Osteoblast (primary cell): ENCODE measurements at regions not wholly inside any gene's neighbourhood (a gene's known extent, or its start where the extent isn't known, plus 50 kb on each side); places are given as distances from the start of the nearest gene placed in this dataset.

Source experiments
- DNase-seq: peaks from one replicate; pipeline ENCODE4 v3.0.0; 2011; ENCODE audit warnings: low spot score, mixed read lengths; ENCODE audit not compliant: insufficient read length; ENCODE audit errors: missing footprints
- H2AFZ ChIP-seq: 2 replicates; pipeline ENCODE4 v1.6.0; 2011; ENCODE audit warnings: mild to moderate bottlenecking, low read length
- H3K27ac ChIP-seq: 2 replicates; pipeline ENCODE4 v1.5.1; 2011; ENCODE audit warnings: mild to moderate bottlenecking, low read depth, low read length, moderate library complexity
- H3K27me3 ChIP-seq: 2 replicates; pipeline ENCODE4 v1.6.0; 2012; ENCODE audit warnings: mild to moderate bottlenecking, control low read depth, inconsistent platforms, low read length, moderate library complexity; ENCODE audit not compliant: insufficient read depth
- H3K36me3 ChIP-seq: 2 replicates; pipeline ENCODE4 v1.5.1; 2011; ENCODE audit warnings: mild to moderate bottlenecking, low read length, control low read depth, moderate library complexity; ENCODE audit not compliant: insufficient read depth
- H3K4me1 ChIP-seq: 2 replicates; pipeline ENCODE4 v1.5.1; 2011; ENCODE audit warnings: mild to moderate bottlenecking, low read length, control low read depth, moderate library complexity; ENCODE audit not compliant: insufficient read depth
- H3K4me2 ChIP-seq: 2 replicates; pipeline ENCODE4 v1.6.0; 2011; ENCODE audit warnings: mild to moderate bottlenecking, low read length; ENCODE audit not compliant: insufficient read depth
- H3K4me3 ChIP-seq: fragments of 200-600 bp; sonication (generic); 3 replicates; pipeline ENCODE4 v1.5.1; 2012; ENCODE audit warnings: mild to moderate bottlenecking, low read length, inconsistent platforms; ENCODE audit not compliant: insufficient read depth
- H3K79me2 ChIP-seq: 2 replicates; pipeline ENCODE4 v1.6.0; 2012; ENCODE audit warnings: mild to moderate bottlenecking, low read length, control low read depth, inconsistent platforms; ENCODE audit not compliant: insufficient read depth
- H3K9me3 ChIP-seq: 2 replicates; pipeline ENCODE4 v1.5.1; 2011; ENCODE audit warnings: low read depth, low read length, control low read depth
- H4K20me1 ChIP-seq: 2 replicates; pipeline ENCODE4 v1.6.0; 2012; ENCODE audit warnings: mild to moderate bottlenecking, low read length, control low read depth; ENCODE audit not compliant: insufficient read depth
- CTCF ChIP-seq: IDR thresholded peaks from 2 replicates; pipeline ENCODE4 v1.5.1; 2011; ENCODE audit warnings: mild to moderate bottlenecking, low read depth, low read length, moderate library complexity; ENCODE audit errors: extremely low read depth

- H3K4me2 ChIP-seq, result no peak overlapping the region
- H2AFZ ChIP-seq, result no peak overlapping the region
- H3K4me3 ChIP-seq, result no peak overlapping the region
- no peaks in the 10 kb centered on the region for H3K36me3 ChIP-seq
- no peak overlapping the region for H3K27ac ChIP-seq
- H3K79me2 ChIP-seq, result no peaks in the 10 kb centered on the region
- no peaks in the 10 kb centered on the region for H3K27me3 ChIP-seq
- H3K9me3 ChIP-seq, result no peaks in the 10 kb centered on the region
- DNase-seq, result no peak
- no peaks in the 10 kb centered on the region for H4K20me1 ChIP-seq
- no peaks in the 10 kb centered on the region for H3K4me1 ChIP-seq
- no peak for TF ChIP-seq CTCF
Observed at GRCh38 chr10:57759777-57760176, 507.9 kb downstream of the IPMK start.

- no peak overlapping the region for H3K4me3 ChIP-seq
- H3K27ac ChIP-seq, result no peak overlapping the region
- H3K27me3 ChIP-seq, result no peaks in the 10 kb centered on the region
- no peaks in the 10 kb centered on the region for H3K9me3 ChIP-seq
- TF ChIP-seq CTCF, result no peak
- H2AFZ ChIP-seq, result no peak overlapping the region
- no peaks in the 10 kb centered on the region for H3K4me1 ChIP-seq
- H3K36me3 ChIP-seq, result no peaks in the 10 kb centered on the region
- DNase-seq, result no peak
- H4K20me1 ChIP-seq, result no peaks in the 10 kb centered on the region
- no peak overlapping the region for H3K4me2 ChIP-seq
- H3K79me2 ChIP-seq, result no peaks in the 10 kb centered on the region
Observed at GRCh38 chr10:57754803-57755202, 512.9 kb downstream of the IPMK start.

GRCh38 chr10:57743711-57744110 is 524.0 kb downstream of the IPMK start:
- Histone ChIP-seq H3K79me2 (no peaks in the 10 kb centered on the region), H3K27me3 (no peaks in the 10 kb centered on the region)

GRCh38 chr10:57741751-57742150 is 525.9 kb downstream of the IPMK start:
- no peaks in the 10 kb centered on the region for H3K36me3 ChIP-seq
- no peak overlapping the region for H3K4me3 ChIP-seq
- no peak overlapping the region for H3K27ac ChIP-seq
- no peak overlapping the region for H2AFZ ChIP-seq
- no peaks in the 10 kb centered on the region for H3K79me2 ChIP-seq
- no peaks in the 10 kb centered on the region for H3K9me3 ChIP-seq
- DNase-seq, result no peak
- no peak overlapping the region for H3K4me2 ChIP-seq
- no peaks in the 10 kb centered on the region for H3K4me1 ChIP-seq
- H4K20me1 ChIP-seq, result no peaks in the 10 kb centered on the region
- H3K27me3 ChIP-seq, result no peaks in the 10 kb centered on the region
- TF ChIP-seq CTCF, result no peak

More at GRCh38 chr10:57743711-57744110, 524.0 kb downstream of the IPMK start:
- Histone ChIP-seq H3K9me3 (no peaks in the 10 kb centered on the region), H3K36me3 (no peaks in the 10 kb centered on the region), H3K4me2 (no peak overlapping the region), H3K27ac (no peak overlapping the region), H2AFZ (no peak overlapping the region), H3K4me1 (no peaks in the 10 kb centered on the region), H3K4me3 (no peak overlapping the region), H4K20me1 (no peaks in the 10 kb centered on the region)
- no peak for DNase-seq
- no peak for TF ChIP-seq CTCF
